ENCODE measurements at regions not wholly inside any gene's neighbourhood (a gene's known extent, or its start where the extent isn't known, plus 50 kb on each side); places are given as distances from the start of the nearest gene placed in this dataset.

DNA sequence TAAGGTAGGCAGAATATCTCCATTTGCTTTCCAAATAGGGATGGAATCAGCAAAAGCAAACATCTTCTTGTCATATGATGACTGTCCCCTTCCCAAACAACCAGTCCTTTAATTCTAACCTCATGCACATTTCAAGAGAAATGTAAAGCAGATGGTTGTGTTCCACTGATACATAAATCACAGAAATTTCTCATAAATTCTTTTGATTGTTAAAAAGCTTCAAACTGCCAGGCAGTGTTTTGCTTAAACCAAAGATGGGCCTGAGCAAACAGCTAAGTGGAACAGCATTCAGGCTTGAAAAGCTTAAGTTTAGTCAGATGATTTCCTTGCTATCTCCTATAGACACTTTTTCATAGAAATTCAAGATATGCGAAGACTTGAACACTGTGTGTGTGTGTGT lies 74.3 kb upstream of the SOX2 start:
- Histone ChIP-seq H3K36me3 (ENCODE audit: control insufficient read depth in 2 of 4, insufficient read depth in 4 of 4, low read length in 3 of 4) (no peaks in the 10 kb centered on the region), H3K79me2 (ENCODE audit: control insufficient read depth in 1 of 2, insufficient read depth in 2 of 2, low read length in 2 of 2) (no peaks in the 10 kb centered on the region), H2BK12ac (ENCODE audit: low read depth, low read length) (no peak overlapping the region), H2AFZ (ENCODE audit: low read length) (no peak overlapping the region), H2AK5ac (ENCODE audit: low read depth, low read length) (no peak overlapping the region), H2BK15ac (ENCODE audit: low read length) (no peak overlapping the region), H4K5ac (ENCODE audit: insufficient read length, low read depth, low read length) (no peak overlapping the region), H4K8ac (ENCODE audit: extremely low read depth, insufficient read depth, low read length) (no peak overlapping the region), H3K23me2 (ENCODE audit: low read depth, low read length) (no peaks in the 10 kb centered on the region), H3K14ac (ENCODE audit: insufficient read length) (no peak overlapping the region), H3K23ac (ENCODE audit: insufficient read length) (no peak overlapping the region), H2BK20ac (ENCODE audit: low read length) (no peak overlapping the region), H4K20me1 (replicated peaks in 1 of 2; ENCODE audit: control insufficient read depth in 1 of 2, insufficient read depth in 2 of 2, low read length in 2 of 2) (no peaks in the 10 kb centered on the region), H3K4ac (replicated peaks; ENCODE audit: insufficient read length, low read depth, low read length) (no peak overlapping the region), H3K18ac (ENCODE audit: extremely low read depth, low read length) (no peak overlapping the region), H3K4me1 (replicated peaks in 1 of 4; ENCODE audit: control insufficient read depth in 3 of 4, insufficient read depth in 4 of 4, low read length in 3 of 4) (no peaks in the 10 kb centered on the region; a peak in 1 of 7 replicates), H4K91ac (replicated peaks; ENCODE audit: insufficient read length, low read length) (no peak overlapping the region), H3K56ac (replicated peaks; ENCODE audit: insufficient read length, low read depth, low read length) (no peak overlapping the region), H3K27me3 (replicated peaks in 1 of 4; ENCODE audit: control insufficient read depth in 3 of 4, extremely low read depth in 1 of 4, insufficient read depth in 3 of 4, low read length in 3 of 4) (no peaks in the 10 kb centered on the region), H3K4me2 (ENCODE audit: insufficient read depth in 1 of 2, low read depth in 2 of 2, low read length in 2 of 2) (no peak overlapping the region), H3K27ac (ENCODE audit: low read depth, low read length) (no peak overlapping the region), H3K9me3 (ENCODE audit: insufficient read depth in 2 of 2, low read depth in 1 of 2, low read length in 1 of 2) (no peaks in the 10 kb centered on the region), H2BK5ac (ENCODE audit: low read depth, low read length) (no peak overlapping the region), H3K4me3 (ENCODE audit: extremely low read depth in 1 of 4, insufficient read depth in 2 of 4, low read depth in 3 of 4, low read length in 4 of 4) (no peak overlapping the region), H3K79me1 (ENCODE audit: low read depth, low read length) (no peaks in the 10 kb centered on the region), H2BK120ac (replicated peaks; ENCODE audit: low read depth, low read length) (no peak overlapping the region), H3K9ac (replicated peaks in 1 of 4; ENCODE audit: extremely low read depth in 1 of 4, low read depth in 3 of 4, low read length in 3 of 4) (no peak overlapping the region)
- no peak for TF ChIP-seq ZNF274 (IDR thresholded peaks at IDR 0.05; ENCODE audit: borderline replicate concordance, extremely low read depth, low read length)
- no peak for TF ChIP-seq TBP (IDR thresholded peaks at IDR 0.05; ENCODE audit: low read depth, low read length)
- no peak for TF ChIP-seq SIN3A (conservative IDR thresholded peaks at IDR 0.05 in 1 of 2, IDR thresholded peaks at IDR 0.05 in 1 of 2; ENCODE audit: low read depth in 1 of 2, low read length in 2 of 2)
- TF ChIP-seq, protein P1, sequence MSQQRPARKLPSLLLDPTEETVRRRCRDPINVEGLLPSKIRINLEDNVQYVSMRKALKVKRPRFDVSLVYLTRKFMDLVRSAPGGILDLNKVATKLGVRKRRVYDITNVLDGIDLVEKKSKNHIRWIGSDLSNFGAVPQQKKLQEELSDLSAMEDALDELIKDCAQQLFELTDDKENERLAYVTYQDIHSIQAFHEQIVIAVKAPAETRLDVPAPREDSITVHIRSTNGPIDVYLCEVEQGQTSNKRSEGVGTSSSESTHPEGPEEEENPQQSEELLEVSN (IDR thresholded peaks at IDR 0.05), result no peak
- POLR2A ChIA-PET (ENCODE audit: partially characterized antibody), result no interaction called here
- CTCF ChIA-PET (ENCODE audit: partially characterized antibody), result no interaction called here
- no peak for FAIRE-seq
- DNase-seq (ENCODE audit: low read depth in 1 of 2, low spot score in 2 of 2), result no peak
- WGBS, 2 experiments (ENCODE audit: extremely low coverage in 1 of 2, insufficient coverage in 1 of 2, insufficient read length in 1 of 2, insufficient replicate concordance in 2 of 2, low coverage in 1 of 2, low lambda C conversion rate in 2 of 2, missing lambda C conversion rate in 1 of 2), result 95% methylated on average over 1 of the region's 1 CpG; no CpG with 5 or more reads in 1 of the 2 experiments
